Endothelial cell of umbilical vein (primary cell): ENCODE measurements at regions not wholly inside any gene's neighbourhood (a gene's known extent, or its start where the extent isn't known, plus 50 kb on each side); places are given as distances from the start of the nearest gene placed in this dataset.

Source experiments
- EZH2 ChIP-seq: IDR thresholded peaks from 2 replicates; pipeline ENCODE4 v1.6.1; 2012; ENCODE audit warnings: borderline replicate concordance, low read depth, mild to moderate bottlenecking, moderate library complexity, low read length, inconsistent platforms; ENCODE audit not compliant: severe bottlenecking
- GATA2 ChIP-seq: IDR thresholded peaks from 2 replicates; pipeline ENCODE4 v1.7.0; 2011; ENCODE audit warnings: low read depth, mild to moderate bottlenecking, moderate library complexity, mixed read lengths, low read length; ENCODE audit not compliant: insufficient read length, insufficient read depth
- JUN ChIP-seq: IDR thresholded peaks from 2 replicates; pipeline ENCODE4 v1.6.1; 2011; ENCODE audit warnings: borderline replicate concordance, low read depth; ENCODE audit not compliant: insufficient read length, insufficient read depth
- MAX ChIP-seq: IDR thresholded peaks from 2 replicates; pipeline ENCODE4 v1.6.1; 2011; ENCODE audit not compliant: insufficient read depth, insufficient read length
- MYC ChIP-seq: IDR thresholded peaks from one replicate; pipeline ENCODE4 v1.6.1; 2011; ENCODE audit warnings: mild to moderate bottlenecking, low read depth, low read length
- POLR2A ChIP-seq: IDR thresholded peaks from 2 replicates; pipeline ENCODE4 v1.6.1; 2012; ENCODE audit warnings: low read depth, mild to moderate bottlenecking, control low read depth, low read length
- POLR2AphosphoS5 ChIP-seq: IDR thresholded peaks from 2 replicates; pipeline ENCODE4 v1.6.1; 2012; ENCODE audit warnings: low read depth, mild to moderate bottlenecking, control low read depth, low read length, moderate library complexity; ENCODE audit not compliant: insufficient read depth
- TF ChIP-seq, protein P1 (sequence below), 2 donors: IDR thresholded peaks; 1 replicate in 1 of 2; 2 replicates in 1 of 2; pipeline ENCODE4 v1.5.1; 2011; ENCODE audit warnings: low read length in 2 of 2, mild to moderate bottlenecking in 2 of 2, moderate library complexity in 2 of 2, control low read depth in 1 of 2, inconsistent platforms in 1 of 2, low read depth in 1 of 2; ENCODE audit not compliant: insufficient read depth in 1 of 2; ENCODE audit errors: extremely low read depth in 1 of 2

- TF ChIP-seq MAX (no peak), MYC (no peak), POLR2A (no peak), POLR2AphosphoS5 (no peak), EZH2 (no peak), JUN (no peak), GATA2 (no peak)
- TF ChIP-seq, protein P1, sequence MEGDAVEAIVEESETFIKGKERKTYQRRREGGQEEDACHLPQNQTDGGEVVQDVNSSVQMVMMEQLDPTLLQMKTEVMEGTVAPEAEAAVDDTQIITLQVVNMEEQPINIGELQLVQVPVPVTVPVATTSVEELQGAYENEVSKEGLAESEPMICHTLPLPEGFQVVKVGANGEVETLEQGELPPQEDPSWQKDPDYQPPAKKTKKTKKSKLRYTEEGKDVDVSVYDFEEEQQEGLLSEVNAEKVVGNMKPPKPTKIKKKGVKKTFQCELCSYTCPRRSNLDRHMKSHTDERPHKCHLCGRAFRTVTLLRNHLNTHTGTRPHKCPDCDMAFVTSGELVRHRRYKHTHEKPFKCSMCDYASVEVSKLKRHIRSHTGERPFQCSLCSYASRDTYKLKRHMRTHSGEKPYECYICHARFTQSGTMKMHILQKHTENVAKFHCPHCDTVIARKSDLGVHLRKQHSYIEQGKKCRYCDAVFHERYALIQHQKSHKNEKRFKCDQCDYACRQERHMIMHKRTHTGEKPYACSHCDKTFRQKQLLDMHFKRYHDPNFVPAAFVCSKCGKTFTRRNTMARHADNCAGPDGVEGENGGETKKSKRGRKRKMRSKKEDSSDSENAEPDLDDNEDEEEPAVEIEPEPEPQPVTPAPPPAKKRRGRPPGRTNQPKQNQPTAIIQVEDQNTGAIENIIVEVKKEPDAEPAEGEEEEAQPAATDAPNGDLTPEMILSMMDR (IDR thresholded peaks at IDR 0.05; ENCODE audit: extremely low read depth in 1 of 2, insufficient read depth in 1 of 2, low read depth in 1 of 2, low read length in 2 of 2) = no peak
These were observed 318.3 kb upstream of the MTNR1B start for GRCh38 chr11:92651159-92651558.
